ENCODE measurements at regions not wholly inside any gene's neighbourhood (a gene's known extent, or its start where the extent isn't known, plus 50 kb on each side); places are given as distances from the start of the nearest gene placed in this dataset.
"Not testable (repeated sequence)": the region's sequence is repeated elsewhere in the genome, so short reads cannot be mapped to it uniquely, and the experiment has no call there.

- no peak for DNase-seq
These were observed 75.1 kb upstream of the USP9X start for GRCh38 chrX:41009850-41010846.

GRCh38 chrX:41014776-41015360, 70.4 kb upstream of the USP9X start:
- DNase-seq: no peak

- DNase-seq: not testable (repeated sequence)
These were observed 67.5 kb upstream of the USP9X start for GRCh38 chrX:41017785-41018184.

- DNase-seq: not testable (repeated sequence)
These were observed 66.7 kb upstream of the USP9X start for GRCh38 chrX:41018391-41019040.

GRCh38 chrX:41019041-41019392, 66.2 kb upstream of the USP9X start:
- no peak for DNase-seq

- no peak for DNase-seq
These were observed 62.7 kb upstream of the USP9X start for GRCh38 chrX:41022566-41022965.

- no peak for DNase-seq
These were observed 62.1 kb upstream of the USP9X start for GRCh38 chrX:41023098-41023497.

- DNase-seq: not testable (repeated sequence)
These were observed 60.9 kb upstream of the USP9X start for GRCh38 chrX:41024335-41024734.

GRCh38 chrX:41024755-41025154, 60.5 kb upstream of the USP9X start:
- no peak for DNase-seq

- no peak for DNase-seq
These were observed 59.1 kb upstream of the USP9X start for GRCh38 chrX:41025926-41026701.

- DNase-seq: no peak
These were observed 58.6 kb upstream of the USP9X start for GRCh38 chrX:41026702-41027078.

GRCh38 chrX:41029332-41029731, 55.9 kb upstream of the USP9X start:
- DNase-seq: no peak

GRCh38 chrX:41031256-41031967, 53.8 kb upstream of the USP9X start:
- DNase-seq: no peak

- no peak for DNase-seq
These were observed 51.9 kb upstream of the USP9X start for GRCh38 chrX:41033299-41033698.

GRCh38 chrX:41034902-41035301, 50.3 kb upstream of the USP9X start:
- DNase-seq: not testable (repeated sequence)

Data from DMS79 (cell line).